Osteocyte (in vitro differentiated cells): ENCODE measurements at regions not wholly inside any gene's neighbourhood (a gene's known extent, or its start where the extent isn't known, plus 50 kb on each side); places are given as distances from the start of the nearest gene placed in this dataset.
"Not testable (repeated sequence)": the region's sequence is repeated elsewhere in the genome, so short reads cannot be mapped to it uniquely, and the experiment has no call there.

Experiments used
- DNase-seq: peaks from one replicate; pipeline ENCODE4 v3.0.0; 2021; ENCODE audit warnings: mixed read lengths; ENCODE audit not compliant: unreplicated experiment; ENCODE audit errors: extremely low spot score
- H3K27ac Mint-ChIP-seq: one replicate; pipeline ENCODE4 v1.8.0; 2021; ENCODE audit warnings: mild to moderate bottlenecking, mixed read lengths; ENCODE audit not compliant: unreplicated experiment
- H3K27me3 Mint-ChIP-seq: one replicate; pipeline ENCODE4 v1.8.0; 2021; ENCODE audit warnings: mixed read lengths; ENCODE audit not compliant: unreplicated experiment
- H3K36me3 Mint-ChIP-seq: one replicate; pipeline ENCODE4 v1.8.0; 2021; ENCODE audit warnings: mixed read lengths; ENCODE audit not compliant: unreplicated experiment
- H3K4me1 Mint-ChIP-seq: one replicate; pipeline ENCODE4 v1.8.0; 2021; ENCODE audit warnings: mixed read lengths; ENCODE audit not compliant: unreplicated experiment
- H3K4me3 Mint-ChIP-seq: one replicate; pipeline ENCODE4 v1.8.0; 2021; ENCODE audit warnings: mild to moderate bottlenecking, moderate library complexity, mixed read lengths; ENCODE audit not compliant: unreplicated experiment
- H3K9me3 Mint-ChIP-seq: one replicate; pipeline ENCODE4 v1.8.0; 2021; ENCODE audit warnings: mixed read lengths; ENCODE audit not compliant: unreplicated experiment
- TF ChIP-seq, protein P1 (sequence below): fragments of 200-600 bp; sonication (generic); IDR thresholded peaks from 2 replicates; pipeline ENCODE4 v1.5.0; 2021; ENCODE audit warnings: antibody characterized with exemption, mild to moderate bottlenecking, moderate library complexity

GRCh38 chr12:76666290-76666835, 97.6 kb upstream of the ZDHHC17 start:
- no peak for DNase-seq
- Mint-ChIP-seq H3K27me3 (no peaks in the 10 kb centered on the region), H3K36me3 (no peaks in the 10 kb centered on the region), H3K9me3 (no peaks in the 10 kb centered on the region), H3K27ac (no peak overlapping the region), H3K4me1 (peaks cover 15% of the 10 kb centered on the region), H3K4me3 (no peak overlapping the region)
- TF ChIP-seq, protein P1, sequence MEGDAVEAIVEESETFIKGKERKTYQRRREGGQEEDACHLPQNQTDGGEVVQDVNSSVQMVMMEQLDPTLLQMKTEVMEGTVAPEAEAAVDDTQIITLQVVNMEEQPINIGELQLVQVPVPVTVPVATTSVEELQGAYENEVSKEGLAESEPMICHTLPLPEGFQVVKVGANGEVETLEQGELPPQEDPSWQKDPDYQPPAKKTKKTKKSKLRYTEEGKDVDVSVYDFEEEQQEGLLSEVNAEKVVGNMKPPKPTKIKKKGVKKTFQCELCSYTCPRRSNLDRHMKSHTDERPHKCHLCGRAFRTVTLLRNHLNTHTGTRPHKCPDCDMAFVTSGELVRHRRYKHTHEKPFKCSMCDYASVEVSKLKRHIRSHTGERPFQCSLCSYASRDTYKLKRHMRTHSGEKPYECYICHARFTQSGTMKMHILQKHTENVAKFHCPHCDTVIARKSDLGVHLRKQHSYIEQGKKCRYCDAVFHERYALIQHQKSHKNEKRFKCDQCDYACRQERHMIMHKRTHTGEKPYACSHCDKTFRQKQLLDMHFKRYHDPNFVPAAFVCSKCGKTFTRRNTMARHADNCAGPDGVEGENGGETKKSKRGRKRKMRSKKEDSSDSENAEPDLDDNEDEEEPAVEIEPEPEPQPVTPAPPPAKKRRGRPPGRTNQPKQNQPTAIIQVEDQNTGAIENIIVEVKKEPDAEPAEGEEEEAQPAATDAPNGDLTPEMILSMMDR, result no peak

DNA sequence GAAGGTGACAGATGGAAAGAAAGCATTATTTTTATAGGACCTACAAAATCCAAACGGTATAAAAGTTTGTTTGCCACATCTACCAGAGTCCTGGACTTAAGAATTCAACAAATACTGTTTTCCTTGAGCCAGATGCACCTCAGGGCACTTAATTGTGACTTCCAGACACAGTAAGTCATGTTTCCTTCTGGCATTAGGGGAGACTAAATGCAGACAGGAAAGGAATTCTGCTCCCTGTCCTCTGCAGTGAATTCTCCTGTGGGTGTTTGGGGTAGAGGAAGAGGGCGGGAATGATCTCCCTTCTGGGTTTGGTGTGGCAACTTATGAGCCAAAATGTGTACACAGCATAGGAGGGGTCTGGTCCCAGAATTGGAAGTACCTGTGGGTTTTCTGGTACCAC, 93.9 kb upstream of the ZDHHC17 start:
- no peaks in the 10 kb centered on the region for H3K9me3 Mint-ChIP-seq
- H3K4me1 Mint-ChIP-seq, result peaks cover 15% of the 10 kb centered on the region
- H3K36me3 Mint-ChIP-seq, result peaks cover 2% of the 10 kb centered on the region
- peak overlapping the region; percentile 1 for H3K27ac Mint-ChIP-seq
- TF ChIP-seq, protein P1, result no peak
- no peak overlapping the region for H3K4me3 Mint-ChIP-seq
- no peak for DNase-seq
- H3K27me3 Mint-ChIP-seq, result no peaks in the 10 kb centered on the region

GRCh38 chr12:76670776-76671175, 93.1 kb upstream of the ZDHHC17 start:
- Mint-ChIP-seq H3K4me3 (no peak overlapping the region), H3K4me1 (peaks cover 15% of the 10 kb centered on the region)

DNA sequence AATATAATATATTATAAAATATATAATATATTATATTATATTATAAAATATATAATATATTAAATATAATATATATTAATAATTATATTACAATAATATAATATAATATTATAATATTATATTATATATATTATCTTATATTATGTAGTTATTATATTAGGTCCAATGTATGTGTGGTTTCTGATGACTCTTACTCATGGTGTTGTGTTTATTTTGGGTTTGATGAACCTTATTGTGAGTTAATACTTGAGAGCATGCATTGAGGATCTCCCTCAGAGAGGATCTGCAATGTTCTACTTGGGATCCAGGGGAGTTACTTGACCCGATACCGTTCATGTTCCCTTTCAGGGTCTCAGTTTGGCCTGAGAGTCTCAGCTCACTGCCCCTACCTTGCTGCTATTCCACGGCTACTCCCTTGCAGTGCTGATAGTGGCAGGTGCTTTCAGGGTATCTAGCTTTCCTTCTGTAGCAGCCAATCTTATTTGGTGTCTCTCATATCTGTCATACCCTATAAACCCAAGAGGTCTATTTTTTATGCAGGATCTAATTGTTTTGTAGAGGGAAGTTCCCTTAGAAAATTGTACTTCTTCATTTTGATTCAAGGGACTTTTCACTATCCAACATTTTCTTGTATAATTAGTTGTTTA, 89.1 kb upstream of the ZDHHC17 start:
- no peak overlapping the region for H3K27ac Mint-ChIP-seq
- no peaks in the 10 kb centered on the region for H3K9me3 Mint-ChIP-seq
- no peak overlapping the region for H3K4me3 Mint-ChIP-seq
- peaks cover 2% of the 10 kb centered on the region for H3K36me3 Mint-ChIP-seq
- TF ChIP-seq, protein P1, result no peak
- no peaks in the 10 kb centered on the region for H3K27me3 Mint-ChIP-seq
- H3K4me1 Mint-ChIP-seq, result peaks cover 17% of the 10 kb centered on the region
- no peak for DNase-seq

More at GRCh38 chr12:76670776-76671175, 93.1 kb upstream of the ZDHHC17 start:
- H3K9me3 Mint-ChIP-seq, result no peaks in the 10 kb centered on the region
- H3K36me3 Mint-ChIP-seq, result peaks cover 2% of the 10 kb centered on the region
- peak overlapping the region; percentile 23 for H3K27ac Mint-ChIP-seq
- no peak for DNase-seq
- no peaks in the 10 kb centered on the region for H3K27me3 Mint-ChIP-seq
- TF ChIP-seq, protein P1, result no peak

DNA sequence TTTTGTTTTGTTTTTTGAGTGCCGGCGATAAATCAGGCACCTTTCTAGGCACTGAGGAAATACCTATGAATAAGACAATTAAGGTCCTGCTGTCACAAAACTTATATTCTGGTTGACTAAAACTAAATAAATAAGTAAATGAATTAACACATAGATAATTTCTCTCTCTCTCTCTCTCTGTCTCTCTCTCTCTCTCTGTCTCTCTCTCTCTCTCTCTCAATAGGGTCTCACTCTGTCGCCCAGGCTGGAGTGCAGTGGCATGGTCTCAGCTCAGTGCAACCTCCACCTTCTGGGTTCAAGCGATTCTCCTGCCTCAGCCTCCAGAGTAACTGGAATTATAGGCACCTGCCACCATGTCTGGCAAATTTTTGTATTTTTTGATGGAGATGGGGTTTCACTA, 87.7 kb upstream of the ZDHHC17 start:
- not testable (repeated sequence) for DNase-seq, H3K27ac Mint-ChIP-seq, H3K27me3 Mint-ChIP-seq, H3K4me3 Mint-ChIP-seq, H3K9me3 Mint-ChIP-seq, H3K36me3 Mint-ChIP-seq
- peaks cover 18% of the 10 kb centered on the region for H3K4me1 Mint-ChIP-seq
